HUES64 (cell line): ENCODE measurements at regions not wholly inside any gene's neighbourhood (a gene's known extent, or its start where the extent isn't known, plus 50 kb on each side); places are given as distances from the start of the nearest gene placed in this dataset.
"Not testable (repeated sequence)": the region's sequence is repeated elsewhere in the genome, so short reads cannot be mapped to it uniquely, and the experiment has no call there.

Experiments
- H3K27ac ChIP-seq: 2 replicates; pipeline ENCODE4 v1.7.0; 2013; ENCODE audit warnings: low read depth, low read length, inconsistent platforms
- H3K27me3 ChIP-seq: 2 replicates; pipeline ENCODE4 v1.6.1; 2013; ENCODE audit warnings: mild to moderate bottlenecking, low read length; ENCODE audit not compliant: insufficient read depth
- H3K36me3 ChIP-seq: 2 replicates; pipeline ENCODE4 v1.6.1; 2013; ENCODE audit warnings: mild to moderate bottlenecking, low read length; ENCODE audit not compliant: insufficient read depth
- H3K4me1 ChIP-seq: 2 replicates; pipeline ENCODE4 v1.6.1; 2013; ENCODE audit warnings: mild to moderate bottlenecking, low read length, moderate library complexity; ENCODE audit not compliant: insufficient read depth
- H3K4me3 ChIP-seq: 2 replicates; pipeline ENCODE4 v1.5.1; 2013; ENCODE audit warnings: mild to moderate bottlenecking, low read length, moderate library complexity
- H3K9ac ChIP-seq: 2 replicates; pipeline ENCODE4 v1.6.1; 2013; ENCODE audit warnings: mild to moderate bottlenecking, low read depth, low read length
- H3K9me3 ChIP-seq: 2 replicates; pipeline ENCODE4 v1.6.1; 2013; ENCODE audit warnings: low read depth, low read length; ENCODE audit not compliant: insufficient read depth
- WGBS: fragments of 150-250, 120-280 bp; methylation state at CpG from one replicate; pipeline ENCODE4 v1.1.7; 2013; ENCODE audit warnings: missing lambda C conversion rate; 5-methylcytosine and 5-hydroxymethylcytosine counted together

GRCh38 chr10:8661886-8662285 lies 607.4 kb downstream of the GATA3 start:
- H3K9me3 ChIP-seq: no peaks in the 10 kb centered on the region
- 88% methylated on average over 2 of the region's 3 CpGs for WGBS

DNA sequence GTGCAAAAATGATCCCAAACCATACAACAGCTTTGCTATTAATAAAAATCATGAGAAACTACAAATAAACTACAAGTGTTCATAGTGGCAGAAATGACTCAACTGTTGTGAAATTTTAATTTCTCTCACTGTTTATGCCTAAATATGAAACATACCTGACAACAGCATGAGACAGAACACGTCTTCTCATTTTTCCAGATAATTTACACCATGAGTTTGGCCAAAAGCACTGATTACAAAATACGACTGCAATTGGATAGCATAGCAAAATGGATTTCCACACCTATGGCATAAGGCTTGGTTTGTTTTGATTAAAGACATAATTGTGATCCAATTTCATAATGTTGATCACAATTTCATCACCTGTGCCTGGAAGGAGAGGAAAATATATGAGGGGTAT lies 608.6 kb downstream of the GATA3 start:
- Histone ChIP-seq H3K27me3 (no peaks in the 10 kb centered on the region), H3K9me3 (peaks cover 6% of the 10 kb centered on the region; the same call in 1 of the 2 replicates), H3K4me1 (no peaks in the 10 kb centered on the region), H3K36me3 (no peaks in the 10 kb centered on the region), H3K27ac (no peak overlapping the region), H3K9ac (no peak overlapping the region), H3K4me3 (no peak overlapping the region)
- 81% methylated on average over 2 of the region's 2 CpGs for WGBS

More at GRCh38 chr10:8661886-8662285, 607.4 kb downstream of the GATA3 start:
- Histone ChIP-seq H3K4me3 (no peak overlapping the region), H3K27ac (no peak overlapping the region), H3K4me1 (no peaks in the 10 kb centered on the region), H3K36me3 (no peaks in the 10 kb centered on the region), H3K9ac (no peak overlapping the region), H3K27me3 (no peaks in the 10 kb centered on the region)

DNA sequence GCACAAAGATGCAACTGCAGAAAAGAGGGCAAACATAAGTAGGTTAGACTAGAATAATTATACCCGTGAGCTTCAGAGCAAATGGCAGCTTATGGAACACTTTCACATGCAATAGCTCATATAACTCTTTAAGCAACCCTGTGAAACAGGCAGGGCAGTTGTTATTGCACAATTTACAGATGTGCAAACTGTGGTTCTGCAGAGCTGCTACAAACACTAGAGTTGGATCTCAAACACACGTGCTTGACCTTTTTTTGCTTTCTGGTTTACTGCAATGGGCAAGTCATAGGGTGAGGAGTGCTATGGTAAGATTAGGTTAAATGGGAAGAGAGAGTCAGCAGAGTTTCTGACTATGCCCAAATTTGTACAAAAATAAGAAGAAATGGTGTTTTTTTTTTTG lies 610.8 kb downstream of the GATA3 start:
- Histone ChIP-seq H3K9me3 (peaks cover 6% of the 10 kb centered on the region; the same call in 1 of the 2 replicates), H3K4me3 (no peak overlapping the region), H3K27me3 (no peaks in the 10 kb centered on the region), H3K27ac (no peak overlapping the region), H3K4me1 (no peaks in the 10 kb centered on the region), H3K9ac (no peak overlapping the region), H3K36me3 (no peaks in the 10 kb centered on the region)
- WGBS: 96% methylated on average over 2 of the region's 2 CpGs

DNA sequence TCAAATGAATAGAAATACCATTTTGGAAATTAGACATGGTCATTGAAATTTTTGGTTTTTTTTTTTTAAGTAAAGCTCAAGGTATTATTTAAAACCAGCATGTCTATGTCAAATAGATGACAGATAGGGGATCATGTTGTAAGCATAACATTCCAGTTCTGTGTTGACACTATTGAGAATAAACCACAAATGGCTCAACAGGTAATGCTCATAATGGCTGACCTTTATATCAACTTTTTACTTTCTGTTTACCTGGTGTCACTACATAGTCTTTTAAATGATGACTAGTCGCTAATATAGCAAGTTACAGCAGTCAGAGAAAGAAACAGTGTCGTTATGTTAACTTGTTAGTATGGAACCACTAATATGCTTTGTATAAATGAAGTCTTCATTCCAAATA lies 616.0 kb downstream of the GATA3 start:
- H3K9ac ChIP-seq: no peak overlapping the region
- no peak overlapping the region for H3K4me3 ChIP-seq
- 90% methylated on average over 2 of the region's 2 CpGs for WGBS
- peaks cover 6% of the 10 kb centered on the region; the same call in 1 of the 2 replicates for H3K9me3 ChIP-seq
- no peak overlapping the region for H3K27ac ChIP-seq
- no peaks in the 10 kb centered on the region for H3K4me1 ChIP-seq
- no peaks in the 10 kb centered on the region for H3K36me3 ChIP-seq
- no peaks in the 10 kb centered on the region for H3K27me3 ChIP-seq

DNA sequence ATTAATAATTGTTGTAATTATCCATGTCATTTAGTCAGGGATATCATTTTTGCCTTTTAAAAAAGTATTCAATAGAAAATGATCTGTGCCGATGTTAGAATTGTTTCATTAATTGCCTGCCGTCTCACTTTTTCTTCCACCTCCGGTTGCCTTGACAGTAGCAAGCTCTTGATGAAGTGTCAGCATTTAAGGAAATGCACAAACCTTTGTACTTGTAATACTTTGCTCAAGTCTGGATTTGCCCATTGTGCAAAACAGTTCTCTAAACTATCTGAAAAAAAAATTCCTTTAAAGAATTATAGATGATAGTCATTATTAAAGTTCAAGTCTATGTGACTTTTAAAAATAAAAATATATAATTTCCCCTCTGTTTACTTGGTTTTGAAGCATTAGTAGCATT lies 619.7 kb downstream of the GATA3 start:
- no peaks in the 10 kb centered on the region for H3K27me3 ChIP-seq
- 99% methylated on average over 3 of the region's 3 CpGs for WGBS
- H3K9me3 ChIP-seq: no peaks in the 10 kb centered on the region
- no peak overlapping the region for H3K9ac ChIP-seq
- H3K4me3 ChIP-seq: no peak overlapping the region
- no peak overlapping the region for H3K27ac ChIP-seq
- no peaks in the 10 kb centered on the region for H3K4me1 ChIP-seq
- no peaks in the 10 kb centered on the region for H3K36me3 ChIP-seq

DNA sequence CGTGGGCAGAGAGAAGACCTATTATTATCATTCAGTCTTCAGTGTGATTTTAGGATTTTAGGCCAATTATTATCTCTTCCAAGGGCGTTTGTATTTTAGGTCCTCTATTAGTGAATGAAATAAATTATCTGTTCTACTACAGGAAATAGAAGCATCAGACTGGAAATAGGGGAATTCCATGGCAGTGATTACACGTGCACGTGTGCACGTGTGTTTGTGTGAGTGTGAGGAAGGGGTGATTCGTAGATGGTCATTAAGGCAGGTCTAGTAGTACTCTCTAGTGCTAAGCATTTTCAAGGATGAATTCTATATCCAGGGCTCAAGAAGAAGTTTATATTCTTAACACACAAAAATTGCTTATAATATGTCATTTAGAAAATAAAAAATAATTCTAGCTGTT lies 623.2 kb downstream of the GATA3 start:
- WGBS: 96% methylated on average over 5 of the region's 6 CpGs
- Histone ChIP-seq H3K27ac (no peak overlapping the region), H3K27me3 (no peaks in the 10 kb centered on the region), H3K9me3 (no peaks in the 10 kb centered on the region), H3K36me3 (no peaks in the 10 kb centered on the region), H3K9ac (no peak overlapping the region), H3K4me3 (no peak overlapping the region), H3K4me1 (no peaks in the 10 kb centered on the region)

GRCh38 chr10:8684916-8685315 lies 630.4 kb downstream of the GATA3 start:
- H3K36me3 ChIP-seq, H3K4me3 ChIP-seq, H3K27ac ChIP-seq, H3K4me1 ChIP-seq, H3K9me3 ChIP-seq, H3K9ac ChIP-seq, H3K27me3 ChIP-seq: not testable (repeated sequence)
- 95% methylated on average over 3 of the region's 3 CpGs for WGBS

DNA sequence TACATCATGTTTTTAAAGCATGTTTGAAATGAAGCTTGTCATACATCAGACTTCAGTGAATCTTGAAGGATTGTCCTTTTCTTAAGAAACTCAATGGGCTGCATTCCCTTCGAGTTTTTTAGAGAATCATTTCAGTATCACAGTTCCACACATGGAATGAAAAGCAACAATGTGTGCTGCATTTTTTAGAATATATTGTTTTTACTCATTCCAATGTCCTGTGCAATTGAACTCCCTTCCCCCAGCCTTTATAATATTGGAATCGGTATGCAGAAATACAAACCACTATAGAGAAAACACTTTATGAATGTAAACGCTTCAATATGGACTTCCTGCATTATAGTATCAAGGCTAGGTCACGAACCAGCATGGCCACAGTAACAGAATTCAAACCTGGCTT lies 634.4 kb downstream of the GATA3 start:
- WGBS: 95% methylated on average over 4 of the region's 4 CpGs
- no peaks in the 10 kb centered on the region for H3K4me1 ChIP-seq
- H3K9ac ChIP-seq: no peak overlapping the region
- H3K9me3 ChIP-seq: no peaks in the 10 kb centered on the region
- H3K27ac ChIP-seq: no peak overlapping the region
- no peak overlapping the region for H3K4me3 ChIP-seq
- H3K36me3 ChIP-seq: no peaks in the 10 kb centered on the region
- no peaks in the 10 kb centered on the region for H3K27me3 ChIP-seq

DNA sequence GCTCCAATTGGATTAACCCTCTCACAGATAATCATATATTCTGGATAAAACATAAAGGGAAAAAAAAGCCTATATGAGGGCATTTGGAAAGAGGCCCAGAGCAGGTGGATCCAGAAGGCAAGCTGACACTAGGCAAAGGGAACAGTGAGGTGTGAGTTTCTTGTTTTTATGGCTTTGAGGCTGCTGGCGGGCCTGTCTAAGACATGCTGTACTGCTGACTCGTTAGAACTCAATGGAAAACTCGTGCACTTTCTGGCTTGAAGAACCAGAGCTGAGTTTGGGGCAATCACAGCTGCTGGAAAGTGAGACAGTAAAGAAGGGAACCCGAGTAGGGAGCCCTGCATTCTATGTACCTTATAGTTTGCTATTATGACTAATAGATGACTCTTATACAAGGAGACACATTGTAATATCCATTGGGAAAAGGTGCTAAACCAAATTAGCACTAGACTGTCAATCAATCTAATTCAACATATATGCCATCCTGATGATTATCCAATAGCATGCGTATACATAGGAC lies 637.1 kb downstream of the GATA3 start:
- H3K9me3 ChIP-seq: no peaks in the 10 kb centered on the region
- no peaks in the 10 kb centered on the region for H3K27me3 ChIP-seq
- WGBS: 88% methylated on average over 4 of the region's 5 CpGs
- H3K9ac ChIP-seq: no peak overlapping the region
- no peaks in the 10 kb centered on the region for H3K36me3 ChIP-seq
- H3K27ac ChIP-seq: no peak overlapping the region
- no peak overlapping the region for H3K4me3 ChIP-seq
- H3K4me1 ChIP-seq: no peaks in the 10 kb centered on the region

GRCh38 chr10:8693635-8694034 lies 639.1 kb downstream of the GATA3 start:
- not testable (repeated sequence) for H3K36me3 ChIP-seq, H3K9me3 ChIP-seq, H3K27me3 ChIP-seq, H3K4me1 ChIP-seq, H3K4me3 ChIP-seq, H3K9ac ChIP-seq, H3K27ac ChIP-seq
- 100% methylated on average over 1 of the region's 2 CpGs for WGBS

- 94% methylated on average over 5 of the region's 6 CpGs for WGBS
- no peaks in the 10 kb centered on the region for H3K27me3 ChIP-seq
Measured at GRCh38 chr10:8696746-8697145, 642.3 kb downstream of the GATA3 start.

GRCh38 chr10:8700689-8701088 lies 646.2 kb downstream of the GATA3 start:
- Histone ChIP-seq H3K9me3 (no peaks in the 10 kb centered on the region), H3K27me3 (no peaks in the 10 kb centered on the region), H3K36me3 (no peaks in the 10 kb centered on the region), H3K4me3 (no peak overlapping the region), H3K27ac (no peak overlapping the region), H3K4me1 (peaks cover 10% of the 10 kb centered on the region), H3K9ac (no peak overlapping the region)

More at GRCh38 chr10:8696746-8697145, 642.3 kb downstream of the GATA3 start:
- H3K4me3 ChIP-seq: no peak overlapping the region
- H3K4me1 ChIP-seq: no peaks in the 10 kb centered on the region; the same call in 1 of the 2 replicates
- H3K36me3 ChIP-seq: no peaks in the 10 kb centered on the region
- no peak overlapping the region for H3K27ac ChIP-seq
- no peak overlapping the region for H3K9ac ChIP-seq
- H3K9me3 ChIP-seq: no peaks in the 10 kb centered on the region
